D341Med (cell line): ENCODE measurements at regions not wholly inside any gene's neighbourhood (a gene's known extent, or its start where the extent isn't known, plus 50 kb on each side); places are given as distances from the start of the nearest gene placed in this dataset.

ENCODE experiments used
- DNase-seq: peaks from one replicate; pipeline ENCODE4 v3.0.0; 2012; ENCODE audit warnings: low spot score

DNA sequence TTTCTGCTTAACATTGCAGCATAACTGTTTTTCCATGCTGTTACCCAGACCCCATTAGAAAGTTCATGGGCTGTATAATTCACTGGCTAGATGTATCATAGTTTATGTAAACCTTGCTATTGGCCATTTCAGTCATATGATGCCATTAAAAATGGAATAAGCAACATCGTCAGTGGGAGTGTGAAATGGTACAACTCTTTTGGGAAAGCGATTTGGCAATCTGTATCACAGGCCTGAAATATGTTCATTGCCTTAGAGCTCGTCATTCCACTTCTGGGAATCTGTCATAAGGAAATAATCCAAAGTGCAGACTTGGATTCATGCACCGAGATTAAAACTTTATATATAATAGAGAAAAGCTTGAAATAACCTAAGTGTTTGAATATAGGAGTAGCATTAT lies 77.9 kb upstream of the KLF4 start:
- no peak for DNase-seq

DNA sequence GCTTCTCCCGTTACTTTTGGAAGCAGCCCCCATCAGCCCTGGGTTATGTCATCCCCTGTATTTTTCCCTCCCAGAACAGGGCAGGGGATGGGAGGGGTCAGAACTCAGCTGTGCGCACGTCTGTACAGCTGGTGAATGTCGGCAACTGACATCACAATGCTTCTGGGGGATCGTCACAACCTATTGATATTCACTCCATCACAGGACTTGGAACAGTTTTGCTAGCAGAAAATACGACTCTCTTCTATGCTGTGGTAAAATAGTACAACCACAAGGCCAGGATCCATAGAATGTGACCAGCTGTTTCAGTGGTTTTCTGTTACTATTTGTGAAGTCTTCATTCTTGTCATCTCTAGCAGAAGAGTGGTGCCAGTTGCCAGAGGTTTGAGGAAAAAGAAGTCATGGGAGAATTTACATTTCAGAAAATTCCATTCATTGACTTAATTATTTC lies 77.1 kb upstream of the KLF4 start:
- no peak for DNase-seq

DNA sequence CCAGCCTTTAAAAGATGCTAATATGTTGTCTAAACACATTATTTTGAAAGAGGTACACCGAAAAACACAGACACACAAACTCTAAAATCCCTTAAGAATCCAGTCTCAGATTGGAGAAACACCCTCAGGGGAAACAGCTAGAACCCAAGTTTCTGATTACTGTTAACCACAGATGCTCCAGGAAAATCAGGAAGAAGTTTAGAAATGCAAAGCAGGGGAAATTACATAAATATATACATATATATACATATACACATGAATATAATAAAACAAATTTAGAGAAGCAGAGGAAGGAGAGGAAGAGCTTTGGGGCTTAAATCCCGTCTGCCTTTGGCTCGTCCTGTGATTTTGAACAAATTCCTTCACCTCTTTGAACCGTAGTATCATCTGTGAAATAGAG lies 73.2 kb upstream of the KLF4 start:
- no peak for DNase-seq

DNA sequence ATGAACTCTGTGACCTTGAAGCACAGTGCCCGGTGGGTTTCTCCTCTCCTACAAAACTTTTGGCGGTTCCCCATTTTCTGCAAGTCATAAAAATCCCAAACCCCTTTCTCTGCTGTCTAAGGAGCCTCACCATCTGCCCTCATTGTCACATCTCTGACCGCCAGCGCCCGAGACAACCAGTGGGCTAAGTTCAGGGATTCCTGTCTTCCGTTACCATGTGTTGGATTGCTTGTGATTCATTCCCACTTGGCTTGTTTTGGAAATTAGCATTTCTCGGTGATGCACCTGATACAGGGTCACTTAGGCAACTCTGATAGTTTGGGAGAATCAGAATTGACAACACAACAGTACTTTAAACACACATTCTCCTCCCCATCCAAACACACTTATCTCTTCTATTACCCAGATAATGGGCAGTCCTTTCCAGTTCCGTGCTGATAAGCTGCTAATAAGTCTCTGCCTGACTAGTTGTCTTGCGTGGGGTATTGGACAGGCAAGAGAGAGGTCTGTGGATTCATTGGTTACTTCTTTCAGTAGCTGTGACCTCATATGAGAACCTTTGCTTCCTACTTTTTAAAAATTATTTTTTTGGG lies 70.0 kb upstream of the KLF4 start:
- DNase-seq, result no peak

DNA sequence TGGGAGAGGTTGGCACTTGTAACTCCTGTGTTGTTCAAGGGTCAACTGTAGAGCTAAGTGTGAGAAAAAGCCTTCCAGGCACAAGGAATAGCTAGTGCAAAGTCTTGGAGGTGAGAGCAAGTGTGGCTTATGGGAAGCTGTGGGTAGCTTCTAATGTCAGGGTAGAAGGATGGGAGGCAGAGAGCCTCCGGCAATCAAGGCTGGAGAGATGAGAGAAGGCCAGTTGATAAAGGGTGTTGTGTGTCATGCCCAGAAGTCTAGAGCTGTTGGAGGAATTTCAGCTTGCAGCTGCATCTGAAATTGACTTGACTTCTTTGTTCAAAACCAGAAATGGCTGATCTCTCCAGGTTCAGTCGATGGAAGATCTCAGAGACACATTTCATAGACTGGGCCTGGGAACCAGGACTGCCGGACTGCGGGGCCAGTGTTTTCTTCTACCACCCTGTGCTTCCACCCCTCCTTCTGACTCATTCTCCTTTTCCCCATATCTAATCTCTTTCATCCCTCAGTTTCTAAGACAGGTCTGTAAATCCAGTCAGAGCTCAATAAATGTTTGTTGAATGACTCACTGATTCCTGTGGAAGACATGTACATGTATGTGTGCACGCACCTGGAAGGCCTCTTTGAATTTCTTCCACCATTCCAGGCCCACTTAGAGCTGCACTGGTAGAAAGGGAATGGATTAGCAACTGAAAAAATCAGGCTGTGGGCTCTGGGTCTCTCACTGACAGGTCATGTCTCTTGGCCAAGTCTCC lies 67.8 kb upstream of the KLF4 start:
- DNase-seq, result no peak

DNA sequence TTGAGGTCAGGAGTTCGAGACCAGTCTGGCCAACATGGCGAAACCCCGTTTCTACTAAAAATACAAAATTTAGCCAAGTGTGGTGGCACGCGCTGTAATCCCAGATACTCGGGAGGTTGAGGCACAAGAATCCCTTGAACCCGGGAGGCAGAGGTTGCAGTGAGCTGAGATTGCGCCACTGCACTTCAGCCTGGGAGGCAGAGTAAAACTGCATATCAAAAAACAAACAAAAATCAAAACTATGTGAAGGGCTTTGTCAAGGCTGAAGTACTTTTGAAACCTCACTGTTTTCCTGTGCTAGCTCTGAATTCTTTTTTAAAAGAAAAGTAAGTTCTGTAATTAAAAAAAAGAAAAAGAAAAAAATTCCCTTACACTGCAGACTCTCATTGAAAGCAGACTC lies 65.1 kb upstream of the KLF4 start:
- DNase-seq, result no peak

DNA sequence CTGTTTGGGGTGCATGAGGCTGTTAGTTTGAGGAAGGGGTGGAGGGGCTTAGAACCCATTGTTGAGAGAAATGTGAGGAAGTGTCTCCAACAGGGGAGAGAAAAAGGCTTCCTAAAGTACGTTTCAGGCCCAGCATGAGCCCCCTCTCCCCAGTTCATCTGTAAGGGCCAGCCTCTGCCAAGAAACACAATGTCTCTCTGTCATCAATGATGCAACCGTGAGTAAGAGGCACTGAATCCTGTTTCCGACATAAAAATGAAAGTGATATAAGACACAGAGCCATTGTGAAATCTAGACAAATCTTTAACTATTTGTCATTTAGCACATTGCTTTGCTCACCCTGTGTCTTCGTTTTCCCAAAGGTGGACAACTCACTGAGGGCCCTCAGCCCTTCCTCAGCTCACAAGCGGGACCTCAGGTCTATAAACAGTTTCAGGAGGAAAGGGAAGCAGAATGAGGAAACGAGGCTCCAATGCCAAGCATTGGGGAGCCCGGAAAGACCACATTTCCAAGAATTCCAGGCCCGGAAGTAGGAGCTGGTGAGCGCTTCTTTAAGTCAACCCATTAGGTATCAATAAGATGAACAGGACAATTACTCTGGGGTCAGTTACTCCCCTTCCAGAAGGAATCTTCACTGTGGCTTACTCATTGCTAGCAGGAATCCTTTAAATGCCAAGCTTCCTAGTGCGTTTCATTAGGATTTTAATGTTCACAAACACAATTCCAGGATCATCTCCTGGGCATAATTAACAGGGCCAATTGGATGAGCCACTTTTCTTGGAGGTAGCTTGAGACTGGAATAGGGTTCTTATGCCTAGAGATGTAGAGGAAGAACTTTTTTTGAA lies 59.0 kb upstream of the KLF4 start:
- no peak for DNase-seq

DNA sequence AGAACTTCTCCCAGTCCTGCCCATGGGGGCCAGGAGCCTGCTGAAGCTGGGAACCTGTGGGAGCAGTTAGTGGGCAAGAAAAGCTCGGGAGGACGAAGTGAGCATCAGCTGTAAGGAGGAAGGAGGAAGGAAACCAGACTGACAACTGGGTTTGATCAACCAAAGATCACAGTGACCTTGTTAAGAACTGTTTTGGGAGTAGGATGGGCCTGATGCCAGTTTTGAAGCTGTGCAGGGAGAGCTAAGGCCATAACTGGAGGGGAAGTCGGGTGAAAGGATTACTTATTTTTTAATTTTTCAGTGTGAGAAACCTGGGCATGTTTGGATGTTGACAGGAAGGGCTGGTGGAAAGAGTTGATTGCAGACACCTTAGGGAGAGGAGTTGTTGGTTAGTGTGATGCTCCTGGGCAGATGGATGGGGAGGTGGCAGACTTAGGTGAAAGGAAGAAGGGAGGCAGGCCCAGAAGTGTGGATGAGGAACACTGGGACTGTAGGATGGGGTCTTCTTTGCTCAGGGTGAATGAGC lies 58.3 kb upstream of the KLF4 start:
- DNase-seq, result no peak

DNA sequence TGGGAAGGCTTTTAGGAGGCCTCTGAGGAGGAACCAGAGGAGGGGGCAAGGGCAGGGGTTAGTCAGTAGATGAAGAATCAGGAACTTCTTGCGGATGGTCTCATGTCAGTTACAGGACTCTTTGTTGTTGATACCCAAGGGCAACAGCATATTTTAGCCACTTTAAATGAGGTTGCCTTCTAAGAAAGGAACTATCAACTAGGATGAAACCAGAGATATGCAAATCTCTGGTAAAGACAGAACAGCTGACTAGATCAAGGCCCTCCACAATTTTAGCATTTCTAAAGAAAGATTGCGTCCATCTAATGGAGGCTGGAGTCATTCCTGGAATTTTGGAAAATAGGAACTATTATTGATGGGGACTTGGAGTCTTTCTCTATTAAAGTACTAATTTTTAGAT lies 57.7 kb upstream of the KLF4 start:
- DNase-seq, result no peak

DNA sequence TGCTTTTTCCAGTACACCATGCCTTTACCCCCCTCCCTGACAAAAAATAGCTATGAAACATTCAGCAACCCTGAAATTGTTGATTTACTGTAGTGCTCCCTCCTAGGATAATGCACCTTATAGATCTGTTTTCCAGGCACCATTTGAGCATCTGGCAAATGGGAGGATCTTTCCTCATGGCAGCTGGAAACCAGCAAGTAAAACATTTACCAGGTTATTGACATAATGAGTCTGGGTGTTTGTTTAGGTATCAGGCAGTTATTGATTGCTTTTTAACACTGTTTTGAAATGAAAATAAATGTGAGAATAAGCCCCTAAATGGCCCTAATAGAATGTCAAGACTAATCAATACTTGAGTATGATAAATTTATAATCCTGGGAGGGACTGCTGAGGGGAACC lies 57.3 kb upstream of the KLF4 start:
- no peak for DNase-seq

DNA sequence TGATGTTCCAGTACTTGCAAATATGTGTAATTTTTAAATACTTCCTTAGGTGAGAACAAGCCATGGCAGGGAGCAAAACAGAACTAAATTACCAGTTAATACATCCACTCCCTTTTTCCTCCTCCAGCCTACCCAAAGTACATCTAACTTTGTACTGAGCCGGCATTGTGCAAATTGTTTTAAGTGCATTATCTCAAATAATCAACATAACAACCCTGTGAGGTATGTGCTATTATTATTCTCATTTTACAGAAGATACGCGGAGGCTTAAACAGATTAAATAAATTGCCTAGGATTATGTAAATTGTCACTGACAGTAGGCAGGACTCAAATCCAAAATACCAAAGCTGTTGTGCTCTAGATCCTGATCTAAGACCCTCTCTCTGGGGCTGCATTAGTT lies 55.5 kb upstream of the KLF4 start:
- peak; percentile 33 for DNase-seq

DNA sequence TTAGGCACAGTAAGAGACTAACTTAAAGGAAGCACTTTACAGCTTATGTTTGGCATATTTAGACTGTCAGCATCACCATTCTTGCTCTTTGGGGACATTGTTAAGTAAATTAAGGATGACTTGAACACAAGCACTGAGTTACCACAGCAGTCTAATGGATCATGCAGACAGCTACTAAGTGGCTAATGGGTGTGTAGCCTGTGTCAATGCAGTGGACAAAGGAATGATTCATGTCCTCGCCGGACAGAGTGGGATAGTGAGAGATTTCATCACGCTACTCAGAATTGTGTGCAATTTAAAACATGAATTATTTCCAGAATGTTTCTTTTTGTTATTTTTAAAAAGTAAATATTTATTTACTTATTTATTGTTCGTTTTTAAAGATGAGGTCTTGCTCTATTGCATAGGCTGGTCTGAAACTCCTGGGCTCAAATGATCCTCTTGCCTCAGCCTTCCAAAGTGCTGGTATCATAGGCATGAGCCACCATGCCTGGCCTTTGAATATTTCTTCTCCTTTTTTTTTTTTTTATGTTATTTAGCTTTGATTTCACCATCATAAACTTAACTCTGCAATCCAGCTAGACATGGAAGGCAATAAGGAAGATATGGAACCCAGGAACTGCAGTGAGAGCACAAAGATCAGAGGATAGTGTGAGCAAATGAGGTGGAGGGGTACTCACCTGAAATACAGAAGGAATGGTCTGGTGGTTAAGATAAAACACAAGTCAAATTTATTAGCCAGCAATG lies 53.0 kb upstream of the KLF4 start:
- DNase-seq, result no peak

DNA sequence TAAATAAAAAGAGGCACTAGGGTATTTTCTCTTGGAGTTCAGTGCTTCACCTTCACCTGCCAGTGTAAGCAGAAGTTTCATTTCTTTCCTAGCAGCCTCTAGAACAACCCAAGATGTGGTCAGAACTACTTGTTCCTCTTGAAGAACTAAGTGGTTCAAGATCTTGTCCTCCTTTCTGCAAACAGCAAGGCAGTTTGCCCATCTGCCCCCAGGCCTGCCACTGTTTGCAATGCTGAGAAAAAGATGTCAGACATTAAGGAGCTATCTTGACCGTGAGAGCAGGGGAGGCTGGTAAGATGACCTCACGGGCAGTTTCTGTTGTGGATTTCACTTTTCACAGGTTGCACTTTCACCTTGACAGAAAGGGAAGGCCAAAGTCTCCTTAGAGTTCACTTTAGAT lies 52.0 kb upstream of the KLF4 start:
- DNase-seq, result no peak

DNA sequence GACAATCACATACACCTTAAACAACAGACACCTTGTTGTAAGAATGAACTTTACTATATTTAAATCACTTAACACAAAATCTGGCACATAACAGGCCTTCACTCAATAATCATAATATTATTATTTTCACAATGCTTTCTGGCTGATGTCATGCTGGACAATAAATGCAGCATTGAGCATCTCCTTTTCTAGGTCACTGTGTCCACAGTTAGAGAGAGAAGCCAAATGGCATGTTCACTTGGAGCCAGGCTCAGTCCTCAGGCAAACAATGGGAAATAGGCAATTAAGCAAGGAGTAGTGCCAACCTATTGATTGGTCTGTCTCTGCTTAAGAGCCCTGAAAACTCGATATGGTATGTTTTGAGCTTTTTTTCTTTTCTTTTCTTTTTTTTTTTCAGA lies 50.6 kb upstream of the KLF4 start:
- no peak for DNase-seq

DNA sequence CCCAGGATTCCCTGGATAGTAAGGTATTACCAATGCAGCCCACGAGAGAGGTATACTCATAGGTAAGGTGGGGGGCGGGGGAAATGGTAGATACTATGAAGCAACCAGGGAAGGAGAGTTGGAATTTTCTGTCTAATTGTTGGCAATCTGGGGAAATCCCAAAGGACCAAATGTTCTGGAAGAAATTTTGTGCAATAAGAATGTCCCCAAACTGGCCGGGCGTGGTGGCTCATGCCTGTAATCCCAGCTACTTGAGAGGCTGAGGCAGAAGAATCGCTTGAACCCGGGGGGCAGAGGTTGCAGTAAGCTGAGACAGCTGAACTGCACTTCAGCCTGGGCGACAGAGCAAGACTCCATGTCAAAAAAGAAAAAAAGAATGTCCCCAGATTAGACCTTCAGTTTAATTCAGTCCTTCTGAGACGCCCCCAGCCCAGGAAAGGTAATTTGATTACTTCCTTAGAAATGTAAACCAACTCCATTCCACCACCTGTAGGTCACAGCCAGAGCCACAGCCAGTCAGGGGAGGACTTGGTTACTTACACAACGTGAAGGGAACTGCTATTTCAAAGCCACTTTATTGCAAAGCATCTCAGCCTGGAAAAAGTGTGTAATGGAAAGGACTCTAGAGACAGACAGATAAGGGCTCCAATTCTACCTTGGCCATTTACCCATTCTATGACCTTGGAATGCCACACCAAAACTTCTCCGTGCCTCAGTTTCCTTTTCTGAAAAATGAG lies 50.0 kb upstream of the KLF4 start:
- no peak for DNase-seq
